Keratinocyte (primary cell): ENCODE measurements at regions not wholly inside any gene's neighbourhood (a gene's known extent, or its start where the extent isn't known, plus 50 kb on each side); places are given as distances from the start of the nearest gene placed in this dataset.

Experiments
- DNase-seq: peaks from one replicate; pipeline ENCODE4 v3.0.0-alpha.2; 2011; ENCODE audit warnings: low read depth, missing footprints, low spot score
- FAIRE-seq: peaks from 2 replicates; lab custom pipeline; 2011; peaks lifted over from hg19 to GRCh38; lab: Jason Lieb, UNC
- H2AFZ ChIP-seq: 2 replicates; pipeline ENCODE4 v1.6.0; 2012; ENCODE audit warnings: low read length, control low read depth, inconsistent platforms; ENCODE audit not compliant: control insufficient read depth
- H3K27ac ChIP-seq: 2 replicates; pipeline ENCODE4 v1.5.1; 2011; ENCODE audit warnings: low read length; ENCODE audit not compliant: control insufficient read depth, insufficient read depth
- H3K27me3 ChIP-seq: 3 replicates; pipeline ENCODE4 v1.6.0; 2011; ENCODE audit warnings: low read length; ENCODE audit not compliant: control insufficient read depth, insufficient read depth; ENCODE audit errors: extremely low read depth
- H3K36me3 ChIP-seq, 2 experiments: 2 replicates in 1 of 2; 3 replicates in 1 of 2; pipeline ENCODE4 v1.5.1; 2011; ENCODE audit warnings: low read length in 2 of 2, mild to moderate bottlenecking in 1 of 2; ENCODE audit not compliant: control insufficient read depth in 2 of 2, insufficient read depth in 2 of 2; ENCODE audit errors: extremely low read depth in 1 of 2
- H3K4me1 ChIP-seq: 3 replicates; pipeline ENCODE4 v1.5.1; 2011; ENCODE audit warnings: low read length; ENCODE audit not compliant: control insufficient read depth, insufficient read depth; ENCODE audit errors: extremely low read depth
- H3K4me2 ChIP-seq: 3 replicates; pipeline ENCODE4 v1.6.0; 2011; ENCODE audit warnings: low read depth, low read length; ENCODE audit not compliant: control insufficient read depth, insufficient read depth; ENCODE audit errors: extremely low read depth
- H3K4me3 ChIP-seq, 3 experiments: fragments of 200-600 bp in 1 of 3; sonication (generic) in 1 of 3; 2 replicates in 2 of 3; 3 replicates in 1 of 3; pipeline ENCODE4 v1.5.1; 2011 to 2016; ENCODE audit warnings: low read length in 3 of 3, mild to moderate bottlenecking in 3 of 3, control low read depth in 2 of 3, inconsistent platforms in 1 of 3, low read depth in 1 of 3, mixed read lengths in 1 of 3, mixed run types in 1 of 3, moderate library complexity in 1 of 3; ENCODE audit not compliant: control insufficient read depth in 2 of 3, insufficient read depth in 2 of 3; ENCODE audit errors: extremely low read depth in 1 of 3
- H3K79me2 ChIP-seq: 2 replicates; pipeline ENCODE4 v1.6.0; 2012; ENCODE audit warnings: low read length; ENCODE audit not compliant: control insufficient read depth, insufficient read depth
- H3K9ac ChIP-seq: 3 replicates; pipeline ENCODE4 v1.6.0; 2011; ENCODE audit warnings: low read length; ENCODE audit not compliant: control insufficient read depth, insufficient read depth; ENCODE audit errors: extremely low read depth
- H3K9me1 ChIP-seq: 3 replicates; pipeline ENCODE4 v1.6.0; 2011; ENCODE audit warnings: low read length; ENCODE audit not compliant: control insufficient read depth, insufficient read depth; ENCODE audit errors: extremely low read depth
- H3K9me3 ChIP-seq: 2 replicates; pipeline ENCODE4 v1.5.1; 2012; ENCODE audit warnings: low read depth, low read length; ENCODE audit not compliant: control insufficient read depth
- H4K20me1 ChIP-seq: 3 replicates; pipeline ENCODE4 v1.6.0; 2011; ENCODE audit warnings: low read length; ENCODE audit not compliant: control insufficient read depth, insufficient read depth; ENCODE audit errors: extremely low read depth
- EZH2 ChIP-seq: IDR thresholded peaks from one replicate; pipeline ENCODE4 v1.6.1; 2012; ENCODE audit warnings: inconsistent platforms, mild to moderate bottlenecking, low read length, moderate library complexity
- dilution Hi-C: fragments of 300-500 bp; cut with MboI; formaldehyde crosslinking; loops from one replicate; pipeline ENCODE4 v1.7.0; 2020; ENCODE audit warnings: low sequenced_read_pairs; ENCODE audit not compliant: extremely low pct_ligation_motif_present
- TF ChIP-seq, protein P1 (sequence below), 3 experiments: IDR thresholded peaks in 1 of 3; conservative IDR thresholded peaks in 1 of 3; optimal IDR thresholded peaks in 1 of 3; 2 replicates in 2 of 3; 3 replicates in 1 of 3; pipeline versions ENCODE3 to v1.5.1; 2011; ENCODE audit warnings: low read length in 3 of 3, mild to moderate bottlenecking in 3 of 3, moderate library complexity in 2 of 3, control low read depth in 1 of 3, inconsistent platforms in 1 of 3; ENCODE audit not compliant: insufficient read depth in 2 of 3; ENCODE audit errors: extremely low read depth in 1 of 3

DNA sequence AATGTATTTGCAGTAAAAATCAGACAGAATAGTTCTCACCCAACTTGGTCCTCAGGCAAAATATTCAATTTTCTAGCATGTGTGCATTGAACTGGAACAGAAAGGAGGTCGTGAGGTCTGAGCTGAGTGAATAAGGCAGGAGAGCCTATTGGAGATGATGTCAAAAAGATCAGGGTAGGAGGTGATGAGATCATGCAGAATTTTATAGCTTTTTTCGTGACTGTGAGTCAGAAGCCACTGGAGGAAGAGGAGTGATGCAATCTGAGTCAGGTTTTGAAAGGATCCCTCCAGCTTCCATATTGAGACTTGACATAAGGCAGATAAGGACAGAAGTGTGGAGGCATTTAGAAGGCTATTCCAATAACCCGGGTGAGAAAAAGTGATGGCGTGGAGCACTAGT, 299.5 kb upstream of the SOX11 start:
- Histone ChIP-seq H3K36me3 (no peaks in the 10 kb centered on the region), H3K4me3 (no peak overlapping the region), H3K4me1 (no peaks in the 10 kb centered on the region), H2AFZ (no peak overlapping the region), H3K27ac (no peak overlapping the region), H3K9ac (no peak overlapping the region), H4K20me1 (no peaks in the 10 kb centered on the region), H3K4me2 (no peak overlapping the region), H3K27me3 (no peaks in the 10 kb centered on the region), H3K9me3 (peaks cover 1% of the 10 kb centered on the region), H3K9me1 (no peaks in the 10 kb centered on the region), H3K79me2 (no peaks in the 10 kb centered on the region)
- TF ChIP-seq EZH2, result no peak
- TF ChIP-seq, protein P1, sequence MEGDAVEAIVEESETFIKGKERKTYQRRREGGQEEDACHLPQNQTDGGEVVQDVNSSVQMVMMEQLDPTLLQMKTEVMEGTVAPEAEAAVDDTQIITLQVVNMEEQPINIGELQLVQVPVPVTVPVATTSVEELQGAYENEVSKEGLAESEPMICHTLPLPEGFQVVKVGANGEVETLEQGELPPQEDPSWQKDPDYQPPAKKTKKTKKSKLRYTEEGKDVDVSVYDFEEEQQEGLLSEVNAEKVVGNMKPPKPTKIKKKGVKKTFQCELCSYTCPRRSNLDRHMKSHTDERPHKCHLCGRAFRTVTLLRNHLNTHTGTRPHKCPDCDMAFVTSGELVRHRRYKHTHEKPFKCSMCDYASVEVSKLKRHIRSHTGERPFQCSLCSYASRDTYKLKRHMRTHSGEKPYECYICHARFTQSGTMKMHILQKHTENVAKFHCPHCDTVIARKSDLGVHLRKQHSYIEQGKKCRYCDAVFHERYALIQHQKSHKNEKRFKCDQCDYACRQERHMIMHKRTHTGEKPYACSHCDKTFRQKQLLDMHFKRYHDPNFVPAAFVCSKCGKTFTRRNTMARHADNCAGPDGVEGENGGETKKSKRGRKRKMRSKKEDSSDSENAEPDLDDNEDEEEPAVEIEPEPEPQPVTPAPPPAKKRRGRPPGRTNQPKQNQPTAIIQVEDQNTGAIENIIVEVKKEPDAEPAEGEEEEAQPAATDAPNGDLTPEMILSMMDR (optimal IDR thresholded peaks at IDR 0.05 in 1 of 3, IDR thresholded peaks at IDR 0.05 in 1 of 3, conservative IDR thresholded peaks at IDR 0.05 in 1 of 3; ENCODE audit: extremely low read depth in 1 of 3, insufficient read depth in 2 of 3, low read length in 3 of 3), result no peak
- DNase-seq, result no peak
- dilution Hi-C loops, result no loop called here
- FAIRE-seq, result no peak

DNA sequence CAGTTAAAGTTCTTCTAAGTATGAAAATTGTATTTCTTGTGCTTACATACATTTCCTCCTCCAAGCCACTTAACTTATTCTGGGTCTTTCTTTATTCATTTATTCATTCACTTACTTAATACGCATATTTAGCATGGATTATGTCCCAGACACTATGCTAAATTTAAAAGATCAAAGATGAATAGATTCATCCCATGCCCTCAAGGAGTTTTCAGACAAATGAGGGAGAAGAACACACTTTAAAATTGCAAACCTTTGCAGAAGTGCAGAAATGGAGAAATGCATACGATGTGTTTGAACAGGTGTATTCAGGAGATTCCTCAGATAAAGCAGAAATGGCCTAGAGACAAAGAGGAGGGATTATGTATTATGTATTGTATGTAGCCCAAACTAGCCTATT, 298.7 kb upstream of the SOX11 start:
- H3K4me3 ChIP-seq, result no peak overlapping the region
- no peaks in the 10 kb centered on the region for H3K27me3 ChIP-seq
- dilution Hi-C loops, result no loop called here
- H3K9me1 ChIP-seq, result no peaks in the 10 kb centered on the region
- no peak overlapping the region for H3K27ac ChIP-seq
- TF ChIP-seq, protein P1 (optimal IDR thresholded peaks at IDR 0.05 in 1 of 3, IDR thresholded peaks at IDR 0.05 in 1 of 3, conservative IDR thresholded peaks at IDR 0.05 in 1 of 3; ENCODE audit: extremely low read depth in 1 of 3, insufficient read depth in 2 of 3, low read length in 3 of 3), result no peak
- TF ChIP-seq EZH2, result no peak
- no peak overlapping the region for H3K4me2 ChIP-seq
- no peak overlapping the region for H2AFZ ChIP-seq
- no peaks in the 10 kb centered on the region for H3K79me2 ChIP-seq
- DNase-seq (no peak), FAIRE-seq (no peak)
- no peaks in the 10 kb centered on the region for H3K4me1 ChIP-seq
- H4K20me1 ChIP-seq, result no peaks in the 10 kb centered on the region
- H3K9ac ChIP-seq, result no peak overlapping the region
- no peaks in the 10 kb centered on the region for H3K36me3 ChIP-seq
- peaks cover 1% of the 10 kb centered on the region for H3K9me3 ChIP-seq
